ENCODE measurements at regions not wholly inside any gene's neighbourhood (a gene's known extent, or its start where the extent isn't known, plus 50 kb on each side); places are given as distances from the start of the nearest gene placed in this dataset.

- TF ChIP-seq CTCF (IDR thresholded peaks at IDR 0.05) (no peak), POLR2AphosphoS5 (IDR thresholded peaks at IDR 0.05) (no peak)
Observed at GRCh38 chr17:68197997-68198930, 49.6 kb upstream of the AMZ2 start.
